ENCODE measurements at regions not wholly inside any gene's neighbourhood (a gene's known extent, or its start where the extent isn't known, plus 50 kb on each side); places are given as distances from the start of the nearest gene placed in this dataset.

DNA sequence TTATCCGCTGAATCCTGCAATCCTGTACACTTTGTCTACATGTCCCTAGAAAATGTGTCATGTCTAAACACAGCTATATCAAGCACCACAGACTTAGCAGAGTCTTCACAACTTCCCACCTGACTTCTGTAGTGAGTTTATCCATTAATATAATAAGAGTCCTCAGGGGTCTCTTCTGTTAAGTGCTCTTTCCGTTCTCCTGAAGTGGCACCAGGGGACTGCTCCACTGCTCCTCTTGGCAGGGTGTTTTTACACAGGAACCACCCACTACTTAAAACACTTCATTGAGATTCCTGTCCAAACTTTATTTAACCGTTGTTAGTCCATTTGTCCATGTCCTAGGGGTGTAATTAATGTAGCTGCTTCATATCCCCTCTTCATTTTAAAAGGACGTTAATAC, 1000.4 kb downstream of the STPG2 start:
- no peaks in the 10 kb centered on the region for H3K27me3 ChIP-seq
- intact Hi-C loops (cut with DNase I; ENCODE audit: low total_unique reads) = no loop called here
- H3K4me3 ChIP-seq = no peak overlapping the region
- no peaks in the 10 kb centered on the region for H3K9me3 ChIP-seq
- in situ Hi-C loops (cut with MboI; ENCODE audit: low sequenced_read_pairs in 4 of 4) = no loop called here
- DNase-seq (no peak), ATAC-seq (no peak)
- H3K36me3 ChIP-seq = no peaks in the 10 kb centered on the region
- H3K27ac ChIP-seq = no peak overlapping the region
- H3K4me1 ChIP-seq = no peaks in the 10 kb centered on the region
- TF ChIP-seq POLR2A (IDR thresholded peaks at IDR 0.05) (no peak), CTCF (IDR thresholded peaks at IDR 0.05 in 4 of 5, conservative IDR thresholded peaks at IDR 0.05 in 1 of 5) (no peak)

GRCh38 chr4:97144199-97144598, 999.1 kb downstream of the STPG2 start:
- DNase-seq (no peak), ATAC-seq (no peak)

DNA sequence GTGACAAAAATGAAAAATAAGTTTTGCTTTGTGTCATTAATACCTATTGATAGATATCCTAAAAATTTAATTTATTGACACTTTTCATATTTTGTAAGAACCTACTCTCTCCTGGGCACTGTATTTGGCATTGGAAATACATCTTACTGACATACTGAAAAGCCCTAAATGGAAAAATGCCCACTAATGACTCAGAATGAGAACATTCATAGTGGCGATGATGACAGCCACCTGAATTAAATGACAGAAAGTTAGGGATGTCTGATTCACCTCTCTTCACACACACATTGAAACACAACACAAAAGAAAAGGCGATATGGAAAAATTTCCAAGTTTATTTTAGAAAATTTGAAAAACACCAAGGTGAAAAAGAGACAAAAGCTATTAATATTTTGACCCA, 992.3 kb downstream of the STPG2 start:
- Histone ChIP-seq H3K27ac (no peak overlapping the region), H3K4me3 (no peak overlapping the region), H3K36me3 (no peaks in the 10 kb centered on the region), H3K4me1 (no peaks in the 10 kb centered on the region), H3K9me3 (no peaks in the 10 kb centered on the region), H3K27me3 (no peaks in the 10 kb centered on the region)
- in situ Hi-C loops (cut with MboI; ENCODE audit: low sequenced_read_pairs in 4 of 4) = no loop called here
- DNase-seq = no peak
- intact Hi-C loops (cut with DNase I; ENCODE audit: low total_unique reads) = no loop called here
- TF ChIP-seq CTCF (IDR thresholded peaks at IDR 0.05 in 4 of 5, conservative IDR thresholded peaks at IDR 0.05 in 1 of 5) (no peak), POLR2A (IDR thresholded peaks at IDR 0.05) (no peak)
- no peak for ATAC-seq

More at GRCh38 chr4:97144199-97144598, 999.1 kb downstream of the STPG2 start:
- no peak for TF ChIP-seq POLR2A (IDR thresholded peaks at IDR 0.05)
- TF ChIP-seq CTCF (IDR thresholded peaks at IDR 0.05 in 4 of 5, conservative IDR thresholded peaks at IDR 0.05 in 1 of 5) = no peak
- intact Hi-C loops (cut with DNase I; ENCODE audit: low total_unique reads) (no loop called here), in situ Hi-C loops (cut with MboI; ENCODE audit: low sequenced_read_pairs in 4 of 4) (no loop called here)
- H3K4me1 ChIP-seq = no peaks in the 10 kb centered on the region
- H3K4me3 ChIP-seq = no peak overlapping the region
- no peak overlapping the region for H3K27ac ChIP-seq
- no peaks in the 10 kb centered on the region for H3K9me3 ChIP-seq
- no peaks in the 10 kb centered on the region for H3K27me3 ChIP-seq
- H3K36me3 ChIP-seq = no peaks in the 10 kb centered on the region

GRCh38 chr4:97152149-97152548, 991.1 kb downstream of the STPG2 start:
- in situ Hi-C loops (cut with MboI; ENCODE audit: low sequenced_read_pairs in 4 of 4) (no loop called here), intact Hi-C loops (cut with DNase I; ENCODE audit: low total_unique reads) (no loop called here)
- DNase-seq (no peak), ATAC-seq (no peak)
- no peaks in the 10 kb centered on the region for H3K27me3 ChIP-seq
- H3K4me1 ChIP-seq = no peaks in the 10 kb centered on the region
- no peak overlapping the region for H3K27ac ChIP-seq
- H3K36me3 ChIP-seq = no peaks in the 10 kb centered on the region
- no peak overlapping the region for H3K4me3 ChIP-seq
- H3K9me3 ChIP-seq = no peaks in the 10 kb centered on the region
- no peak for TF ChIP-seq POLR2A (IDR thresholded peaks at IDR 0.05)
- TF ChIP-seq CTCF (IDR thresholded peaks at IDR 0.05 in 4 of 5, conservative IDR thresholded peaks at IDR 0.05 in 1 of 5) = no peak

- Histone ChIP-seq H3K4me3 (no peak overlapping the region), H3K27me3 (no peaks in the 10 kb centered on the region), H3K27ac (no peak overlapping the region), H3K36me3 (no peaks in the 10 kb centered on the region), H3K4me1 (no peaks in the 10 kb centered on the region), H3K9me3 (no peaks in the 10 kb centered on the region)
- in situ Hi-C loops (cut with MboI; ENCODE audit: low sequenced_read_pairs in 4 of 4) (no loop called here), intact Hi-C loops (cut with DNase I; ENCODE audit: low total_unique reads) (no loop called here)
- ATAC-seq (no peak), DNase-seq (no peak)
- no peak for TF ChIP-seq CTCF (IDR thresholded peaks at IDR 0.05 in 4 of 5, conservative IDR thresholded peaks at IDR 0.05 in 1 of 5)
- no peak for TF ChIP-seq POLR2A (IDR thresholded peaks at IDR 0.05)
These were observed 990.2 kb downstream of the STPG2 start for GRCh38 chr4:97153042-97153441.
